ENCODE measurements at regions not wholly inside any gene's neighbourhood (a gene's known extent, or its start where the extent isn't known, plus 50 kb on each side); places are given as distances from the start of the nearest gene placed in this dataset.
"Not testable (repeated sequence)": the region's sequence is repeated elsewhere in the genome, so short reads cannot be mapped to it uniquely, and the experiment has no call there.

GRCh38 chr9:94033383-94033782 is 50.9 kb upstream of the PTPDC1 start:
- DNase-seq (ENCODE audit: low read depth in 1 of 2, low spot score in 1 of 2): no peak

- no peak for DNase-seq (ENCODE audit: low read depth in 1 of 2, low spot score in 1 of 2)
These were observed 52.3 kb upstream of the PTPDC1 start for GRCh38 chr9:94031946-94032345.

GRCh38 chr9:94031380-94031779 is 52.9 kb upstream of the PTPDC1 start:
- DNase-seq (ENCODE audit: low read depth in 1 of 2, low spot score in 1 of 2): no peak

GRCh38 chr9:94030318-94031179 is 53.7 kb upstream of the PTPDC1 start:
- peak; percentile 51 to 66 for DNase-seq (ENCODE audit: low read depth in 1 of 2, low spot score in 1 of 2)

GRCh38 chr9:94029932-94030317 is 54.3 kb upstream of the PTPDC1 start:
- DNase-seq (ENCODE audit: low read depth in 1 of 2, low spot score in 1 of 2): no peak

GRCh38 chr9:94026816-94027215 is 57.4 kb upstream of the PTPDC1 start:
- DNase-seq (ENCODE audit: low read depth in 1 of 2, low spot score in 1 of 2): no peak

GRCh38 chr9:94022476-94022875 is 61.8 kb upstream of the PTPDC1 start:
- not testable (repeated sequence) for DNase-seq (ENCODE audit: low read depth in 1 of 2, low spot score in 1 of 2)

- DNase-seq (ENCODE audit: low read depth in 1 of 2, low spot score in 1 of 2): not testable (repeated sequence)
These were observed 63.4 kb upstream of the PTPDC1 start for GRCh38 chr9:94020836-94021235.

- no peak for DNase-seq (ENCODE audit: low read depth in 1 of 2, low spot score in 1 of 2)
These were observed 63.5 kb upstream of the BARX1 start for GRCh38 chr9:94018628-94019027.

GRCh38 chr9:94017939-94018531 is 62.9 kb upstream of the BARX1 start:
- no peak for DNase-seq (ENCODE audit: low read depth in 1 of 2, low spot score in 1 of 2)

- no peak for DNase-seq (ENCODE audit: low read depth in 1 of 2, low spot score in 1 of 2)
These were observed 61.6 kb upstream of the BARX1 start for GRCh38 chr9:94016744-94017143.

GRCh38 chr9:94014920-94015319 is 59.8 kb upstream of the BARX1 start:
- no peak for DNase-seq (ENCODE audit: low read depth in 1 of 2, low spot score in 1 of 2)

GRCh38 chr9:94014066-94014654 is 59.0 kb upstream of the BARX1 start:
- DNase-seq (ENCODE audit: low read depth in 1 of 2, low spot score in 1 of 2): no peak

- no peak for DNase-seq (ENCODE audit: low read depth in 1 of 2, low spot score in 1 of 2)
These were observed 55.9 kb upstream of the BARX1 start for GRCh38 chr9:94010980-94011533.

- no peak for DNase-seq (ENCODE audit: low read depth in 1 of 2, low spot score in 1 of 2)
These were observed 50.2 kb upstream of the BARX1 start for GRCh38 chr9:94005272-94005901.

Data from activated T-helper 1 cell treated with anti-CD3 and anti-CD28 coated beads, Interleukin-2, amount 50 U/mL, for 16 hours (primary cell).